ENCODE measurements at regions not wholly inside any gene's neighbourhood (a gene's known extent, or its start where the extent isn't known, plus 50 kb on each side); places are given as distances from the start of the nearest gene placed in this dataset.

DNA sequence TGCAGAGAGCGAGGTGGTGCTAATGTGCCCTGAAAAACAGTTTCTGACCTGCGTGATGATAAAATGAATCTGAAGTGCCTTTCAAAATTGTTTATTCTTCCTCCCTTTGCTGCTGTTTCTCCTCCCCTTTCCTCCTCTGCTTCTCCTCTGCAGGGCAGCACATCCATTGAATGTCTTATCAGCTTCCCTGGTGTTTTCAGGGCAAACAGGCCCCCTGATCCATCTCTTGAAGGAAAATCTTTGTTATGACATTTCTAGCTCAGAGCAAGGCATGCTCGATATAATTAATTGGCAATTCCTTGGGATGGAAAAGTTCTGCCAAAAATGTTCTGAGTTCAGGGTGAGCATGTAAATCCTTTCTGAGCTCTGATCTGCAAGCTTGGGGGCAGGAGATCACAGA, 364.2 kb upstream of the ZNF32 start:
- Histone ChIP-seq H3K27me3 (ENCODE audit: control insufficient read depth, insufficient read depth, low read length) (no peaks in the 10 kb centered on the region), H3K4me3 (ENCODE audit: low read length) (no peak overlapping the region), H3K4me1 (ENCODE audit: control insufficient read depth, insufficient read depth, low read length) (peaks cover 26% of the 10 kb centered on the region), H3K9me3 (replicated peaks; ENCODE audit: control insufficient read depth, low read depth, low read length) (no peaks in the 10 kb centered on the region), H3K36me3 (ENCODE audit: control insufficient read depth, insufficient read depth, low read length) (no peaks in the 10 kb centered on the region), H3K27ac (ENCODE audit: low read length) (no peak overlapping the region)
- WGBS (ENCODE audit: insufficient coverage), result 46% methylated on average over 1 of the region's 3 CpGs
- no peak for DNase-seq

DNA sequence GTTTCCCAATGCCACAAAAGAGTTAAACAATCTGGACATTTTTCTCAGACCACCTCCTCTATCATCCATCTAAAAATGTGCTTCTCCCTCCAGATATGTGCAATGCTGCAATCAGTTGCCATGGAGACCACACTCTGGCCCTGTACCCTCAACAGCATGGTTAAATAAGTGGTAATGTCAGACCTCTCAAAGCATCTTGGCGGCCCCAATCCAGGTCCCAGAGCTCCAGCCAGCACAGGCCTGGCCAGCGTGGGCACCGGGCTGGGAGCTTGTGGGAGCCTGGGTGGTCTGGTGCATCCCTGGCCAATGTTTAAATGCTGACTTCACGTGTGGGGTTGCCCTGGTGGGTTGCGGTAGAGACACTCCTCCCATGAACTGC, 362.9 kb upstream of the ZNF32 start:
- no peaks in the 10 kb centered on the region for H3K9me3 ChIP-seq (replicated peaks; ENCODE audit: control insufficient read depth, low read depth, low read length)
- peaks cover 30% of the 10 kb centered on the region for H3K4me1 ChIP-seq (ENCODE audit: control insufficient read depth, insufficient read depth, low read length)
- H3K36me3 ChIP-seq (ENCODE audit: control insufficient read depth, insufficient read depth, low read length), result no peaks in the 10 kb centered on the region
- H3K4me3 ChIP-seq (ENCODE audit: low read length), result no peak overlapping the region
- 80% methylated on average over 1 of the region's 5 CpGs for WGBS (ENCODE audit: insufficient coverage)
- no peak overlapping the region for H3K27ac ChIP-seq (ENCODE audit: low read length)
- DNase-seq, result no peak
- H3K27me3 ChIP-seq (ENCODE audit: control insufficient read depth, insufficient read depth, low read length), result no peaks in the 10 kb centered on the region

DNA sequence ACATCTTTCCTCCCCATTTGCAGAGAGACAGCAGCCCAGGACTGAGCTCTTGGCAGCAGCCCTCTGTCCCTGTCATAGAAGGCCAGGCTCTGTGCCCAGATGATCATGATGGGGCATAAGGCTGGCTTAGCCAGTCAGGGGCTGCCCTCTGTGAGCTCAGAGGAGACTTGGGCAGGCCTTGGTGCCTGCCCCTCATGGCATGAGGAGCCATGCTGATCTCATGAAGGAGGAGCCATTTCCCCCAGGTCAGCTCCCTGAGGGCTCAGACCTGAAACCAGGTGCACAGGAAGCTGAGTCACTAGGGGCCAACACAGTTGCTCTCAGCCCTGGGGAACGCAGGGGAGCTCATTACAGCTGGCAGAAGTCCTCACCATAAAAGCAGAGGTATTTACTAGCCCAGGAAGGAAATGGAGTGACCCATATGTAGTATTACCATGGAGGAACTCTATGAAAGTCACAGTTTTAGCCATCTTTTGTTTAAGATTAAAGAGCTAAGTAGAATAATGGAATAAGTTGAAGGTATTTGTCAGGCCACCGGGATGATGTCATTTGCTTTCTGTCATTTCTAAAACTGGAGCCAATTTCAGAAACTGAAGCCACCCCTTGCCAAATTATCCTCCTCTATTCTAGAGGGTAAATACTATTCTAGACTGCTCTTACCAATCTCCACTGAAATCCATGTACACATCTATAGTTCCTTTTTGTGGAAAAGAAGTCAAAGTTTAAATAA, 362.4 kb upstream of the ZNF32 start:
- H3K4me3 ChIP-seq (ENCODE audit: low read length), result no peak overlapping the region
- no peaks in the 10 kb centered on the region for H3K36me3 ChIP-seq (ENCODE audit: control insufficient read depth, insufficient read depth, low read length)
- peaks cover 31% of the 10 kb centered on the region for H3K4me1 ChIP-seq (ENCODE audit: control insufficient read depth, insufficient read depth, low read length)
- H3K27me3 ChIP-seq (ENCODE audit: control insufficient read depth, insufficient read depth, low read length), result no peaks in the 10 kb centered on the region
- H3K9me3 ChIP-seq (replicated peaks; ENCODE audit: control insufficient read depth, low read depth, low read length), result no peaks in the 10 kb centered on the region
- no peak for DNase-seq
- H3K27ac ChIP-seq (ENCODE audit: low read length), result no peak overlapping the region
- WGBS (ENCODE audit: insufficient coverage), result 43% methylated on average over 1 of the region's 2 CpGs

DNA sequence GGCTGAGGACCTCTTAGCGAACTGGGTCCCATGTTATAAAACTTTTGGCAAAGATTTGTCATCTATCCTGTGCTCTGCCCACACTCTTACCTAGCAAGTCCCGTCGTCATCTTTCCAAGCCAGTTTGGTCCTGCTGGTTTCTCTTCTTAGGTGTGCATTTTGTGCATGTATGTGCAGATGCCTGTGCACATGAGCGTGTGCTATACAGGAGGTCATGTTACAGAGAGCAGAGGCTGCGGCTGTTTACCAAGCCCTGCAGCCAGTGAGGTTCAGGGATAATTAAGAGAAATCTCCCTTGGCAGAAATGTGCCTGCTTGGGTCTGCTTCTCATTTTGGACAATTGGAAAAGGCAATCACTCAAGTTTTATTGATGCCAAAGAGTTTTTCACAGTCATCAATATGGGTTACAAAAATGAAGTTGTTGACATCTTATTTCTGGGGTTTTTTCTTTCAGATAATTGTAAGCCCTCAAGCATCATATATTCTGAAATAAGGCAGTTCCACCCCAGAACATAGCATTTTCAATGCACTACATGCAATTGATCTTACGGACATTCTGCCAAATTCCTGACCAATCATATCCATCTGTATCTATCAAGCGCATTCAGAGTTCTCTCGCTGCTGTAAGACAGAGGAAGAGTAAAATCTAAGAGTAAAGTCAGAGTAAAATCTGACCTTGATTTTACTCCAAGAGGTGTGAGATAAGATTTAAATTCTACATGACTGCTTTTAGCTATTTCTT, 361.4 kb upstream of the ZNF32 start:
- peak; percentile 53 for DNase-seq
- H3K36me3 ChIP-seq (ENCODE audit: control insufficient read depth, insufficient read depth, low read length), result no peaks in the 10 kb centered on the region
- 25% methylated on average over 2 of the region's 8 CpGs for WGBS (ENCODE audit: insufficient coverage)
- H3K9me3 ChIP-seq (replicated peaks; ENCODE audit: control insufficient read depth, low read depth, low read length), result no peaks in the 10 kb centered on the region
- H3K4me3 ChIP-seq (ENCODE audit: low read length), result no peak overlapping the region
- H3K4me1 ChIP-seq (ENCODE audit: control insufficient read depth, insufficient read depth, low read length), result peaks cover 31% of the 10 kb centered on the region
- H3K27me3 ChIP-seq (ENCODE audit: control insufficient read depth, insufficient read depth, low read length), result no peaks in the 10 kb centered on the region
- no peak overlapping the region for H3K27ac ChIP-seq (ENCODE audit: low read length)

DNA sequence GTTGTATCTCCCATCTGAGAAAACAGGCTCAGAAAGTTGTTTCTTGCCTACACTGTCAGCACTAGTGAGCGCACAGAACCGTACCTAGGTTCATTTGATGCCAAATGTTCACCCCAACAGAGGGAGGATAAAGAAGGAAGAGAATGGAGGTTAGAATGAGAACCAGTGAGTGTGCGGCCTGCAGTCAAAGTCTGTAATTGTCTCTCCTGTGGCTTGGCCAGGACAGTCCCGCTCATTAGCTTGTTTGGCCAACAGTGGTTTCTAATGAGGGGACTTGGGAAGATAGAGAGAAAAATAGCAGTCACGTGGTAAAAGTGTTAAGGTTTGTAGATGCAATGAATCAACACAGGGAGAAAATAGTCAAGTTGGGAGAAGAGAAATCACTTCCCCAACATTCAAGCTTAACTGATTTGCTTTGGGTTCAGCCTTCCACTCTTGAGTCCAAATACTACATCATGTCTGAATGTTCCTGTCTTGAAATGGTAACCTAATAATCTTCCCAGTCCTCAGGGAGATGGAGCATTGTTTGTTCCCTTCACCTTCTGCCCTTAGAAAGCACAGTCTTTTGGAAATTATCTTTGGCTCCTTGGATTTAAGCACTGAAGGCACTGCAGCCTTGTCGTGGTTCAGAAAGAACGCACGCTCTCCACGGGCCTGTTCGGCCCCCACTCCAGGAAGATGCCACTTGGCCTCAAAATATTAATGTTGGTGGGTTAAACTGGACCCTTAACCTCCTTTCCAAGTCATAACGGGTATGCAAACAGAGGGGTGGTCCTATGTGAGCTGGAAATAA, 360.4 kb upstream of the ZNF32 start:
- Histone ChIP-seq H3K27ac (ENCODE audit: low read length) (peak overlapping the region; percentile 75), H3K27me3 (ENCODE audit: control insufficient read depth, insufficient read depth, low read length) (no peaks in the 10 kb centered on the region), H3K4me1 (ENCODE audit: control insufficient read depth, insufficient read depth, low read length) (peaks cover 31% of the 10 kb centered on the region), H3K4me3 (ENCODE audit: low read length) (no peak overlapping the region), H3K36me3 (ENCODE audit: control insufficient read depth, insufficient read depth, low read length) (no peaks in the 10 kb centered on the region), H3K9me3 (replicated peaks; ENCODE audit: control insufficient read depth, low read depth, low read length) (no peaks in the 10 kb centered on the region)
- WGBS (ENCODE audit: insufficient coverage), result 90% methylated on average over 4 of the region's 11 CpGs
- peak; percentile 42 for DNase-seq

DNA sequence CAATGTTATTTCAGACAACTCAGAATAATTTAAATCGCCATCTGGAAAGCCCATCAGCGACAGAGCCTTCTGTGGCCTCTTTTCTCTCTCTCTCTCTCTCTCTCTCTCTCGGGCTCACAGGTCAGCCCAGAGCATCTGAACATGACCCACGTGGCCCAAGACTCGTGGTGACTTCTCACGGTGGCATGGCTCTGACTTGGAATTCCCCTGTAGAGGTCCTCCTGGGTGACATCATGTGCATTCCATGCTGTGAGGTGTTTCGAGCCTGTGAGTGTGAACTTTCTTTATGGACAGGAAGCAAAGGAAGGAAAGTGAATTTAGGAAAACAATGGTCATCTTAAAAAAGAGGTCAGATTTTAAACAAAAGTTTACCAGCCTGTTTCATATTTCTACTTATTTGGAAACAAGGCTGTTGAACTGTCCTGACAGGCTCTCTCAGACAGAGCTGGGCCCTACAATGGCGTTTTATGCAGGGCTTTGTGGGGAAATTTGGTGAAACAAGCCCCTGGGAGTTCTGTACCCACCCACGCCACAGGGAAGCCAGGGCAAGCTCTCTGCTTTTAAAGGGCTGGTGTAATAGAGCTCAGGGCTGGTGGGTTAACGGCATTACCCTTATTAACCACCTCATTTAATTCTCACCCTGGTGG, 359.7 kb upstream of the ZNF32 start:
- 42% methylated on average over 4 of the region's 10 CpGs for WGBS (ENCODE audit: insufficient coverage)
- Histone ChIP-seq H3K9me3 (replicated peaks; ENCODE audit: control insufficient read depth, low read depth, low read length) (no peaks in the 10 kb centered on the region), H3K27me3 (ENCODE audit: control insufficient read depth, insufficient read depth, low read length) (no peaks in the 10 kb centered on the region), H3K4me1 (ENCODE audit: control insufficient read depth, insufficient read depth, low read length) (peaks cover 31% of the 10 kb centered on the region), H3K36me3 (ENCODE audit: control insufficient read depth, insufficient read depth, low read length) (no peaks in the 10 kb centered on the region), H3K27ac (ENCODE audit: low read length) (peak overlapping the region; percentile 75), H3K4me3 (ENCODE audit: low read length) (no peak overlapping the region)
- peak; percentile 69 for DNase-seq

DNA sequence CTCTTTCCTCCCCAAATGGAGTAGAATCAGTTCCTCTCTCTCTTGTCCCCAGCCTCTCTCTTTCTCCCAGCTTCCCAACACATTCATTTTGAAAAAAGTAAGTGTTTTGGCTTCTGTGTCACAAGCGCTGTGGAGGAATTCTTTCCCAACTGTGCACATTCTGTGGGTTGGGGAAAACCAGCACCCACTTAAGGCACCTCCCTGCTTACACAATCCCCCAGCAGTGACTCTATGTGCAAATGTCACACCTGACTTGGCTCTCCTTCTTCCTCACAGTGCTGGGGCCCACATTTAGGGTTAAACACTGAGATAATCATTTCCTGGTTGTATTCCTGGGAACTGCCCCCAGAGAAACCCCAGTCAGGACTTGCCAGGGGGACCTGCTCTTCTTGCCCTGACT, 358.1 kb upstream of the ZNF32 start:
- H3K36me3 ChIP-seq (ENCODE audit: control insufficient read depth, insufficient read depth, low read length), result no peaks in the 10 kb centered on the region
- no peaks in the 10 kb centered on the region for H3K27me3 ChIP-seq (ENCODE audit: control insufficient read depth, insufficient read depth, low read length)
- H3K9me3 ChIP-seq (replicated peaks; ENCODE audit: control insufficient read depth, low read depth, low read length), result no peaks in the 10 kb centered on the region
- no peak overlapping the region for H3K4me3 ChIP-seq (ENCODE audit: low read length)
- no peak for DNase-seq
- H3K27ac ChIP-seq (ENCODE audit: low read length), result no peak overlapping the region
- H3K4me1 ChIP-seq (ENCODE audit: control insufficient read depth, insufficient read depth, low read length), result peaks cover 31% of the 10 kb centered on the region
- no CpG with 5 or more reads among the region's 1 CpG for WGBS (ENCODE audit: insufficient coverage)

DNA sequence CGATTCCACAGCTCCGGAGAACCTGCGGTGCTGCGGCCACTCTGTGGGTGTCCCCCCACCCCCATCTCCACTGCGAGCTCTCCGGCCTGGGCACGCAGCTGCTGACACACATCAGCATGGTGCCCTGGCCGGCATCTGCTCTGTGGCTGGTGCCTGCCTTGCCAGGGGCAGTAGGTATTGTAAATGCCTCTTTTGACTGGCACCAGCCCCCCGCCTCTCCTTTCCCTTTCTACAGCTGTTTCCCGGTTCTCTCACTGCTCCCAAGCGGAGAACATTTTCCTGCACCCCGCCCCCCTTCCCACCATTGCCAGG, 357.1 kb upstream of the ZNF32 start:
- H3K36me3 ChIP-seq (ENCODE audit: control insufficient read depth, insufficient read depth, low read length), result no peaks in the 10 kb centered on the region
- H3K27me3 ChIP-seq (ENCODE audit: control insufficient read depth, insufficient read depth, low read length), result no peaks in the 10 kb centered on the region
- no peak overlapping the region for H3K4me3 ChIP-seq (ENCODE audit: low read length)
- no peaks in the 10 kb centered on the region for H3K9me3 ChIP-seq (replicated peaks; ENCODE audit: control insufficient read depth, low read depth, low read length)
- WGBS (ENCODE audit: insufficient coverage), result 86% methylated on average over 8 of the region's 12 CpGs
- peaks cover 25% of the 10 kb centered on the region for H3K4me1 ChIP-seq (ENCODE audit: control insufficient read depth, insufficient read depth, low read length)
- H3K27ac ChIP-seq (ENCODE audit: low read length), result no peak overlapping the region
- DNase-seq, result no peak

DNA sequence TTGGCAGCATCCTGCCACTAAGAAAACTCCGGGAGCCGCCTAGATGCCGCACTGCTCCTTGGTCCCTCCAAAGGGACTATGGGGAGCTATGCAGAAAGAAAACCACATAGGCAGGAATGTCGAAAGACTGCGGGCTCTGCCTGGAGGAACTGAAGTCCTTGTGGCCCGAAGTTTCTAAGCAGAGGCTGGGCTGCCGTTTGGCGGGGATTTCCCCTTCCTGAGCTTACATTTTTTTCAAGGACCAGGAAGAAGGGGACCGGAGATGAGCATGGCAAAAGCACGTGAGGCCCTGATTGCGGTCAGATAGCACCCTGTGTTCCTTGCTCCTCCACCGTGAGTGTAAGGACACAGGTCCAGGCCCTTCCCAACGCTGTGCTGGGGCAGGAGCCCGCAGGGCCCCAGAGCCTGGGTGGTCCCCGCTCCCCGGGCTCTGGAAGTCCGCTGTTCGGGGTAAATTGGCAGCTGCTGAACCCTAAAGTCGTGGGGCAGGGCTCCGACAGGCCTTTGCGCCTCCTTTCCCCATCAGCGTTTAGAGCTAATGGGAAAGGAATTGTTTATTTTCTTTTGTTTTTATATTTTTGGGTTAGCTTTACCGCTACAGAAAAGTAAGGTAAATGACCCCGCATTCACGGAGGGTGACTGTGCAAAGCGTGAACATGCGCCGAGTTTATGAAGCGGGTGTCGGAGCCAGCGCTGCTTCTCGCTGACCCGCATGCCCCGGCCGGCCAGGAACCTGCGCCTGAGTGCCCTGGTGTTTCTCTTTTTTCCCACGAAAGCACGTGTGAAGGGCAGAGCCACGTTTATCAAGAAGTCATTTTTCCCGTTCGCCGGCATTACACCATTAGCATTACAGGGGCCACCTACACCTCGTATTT, 356.5 kb upstream of the ZNF32 start:
- no peak overlapping the region for H3K4me3 ChIP-seq (ENCODE audit: low read length)
- WGBS (ENCODE audit: insufficient coverage), result 90% methylated on average over 42 of the region's 43 CpGs
- H3K4me1 ChIP-seq (ENCODE audit: control insufficient read depth, insufficient read depth, low read length), result peaks cover 22% of the 10 kb centered on the region
- DNase-seq, result no peak
- no peaks in the 10 kb centered on the region for H3K27me3 ChIP-seq (ENCODE audit: control insufficient read depth, insufficient read depth, low read length)
- no peak overlapping the region for H3K27ac ChIP-seq (ENCODE audit: low read length)
- no peaks in the 10 kb centered on the region for H3K9me3 ChIP-seq (replicated peaks; ENCODE audit: control insufficient read depth, low read depth, low read length)
- H3K36me3 ChIP-seq (ENCODE audit: control insufficient read depth, insufficient read depth, low read length), result no peaks in the 10 kb centered on the region

Data from muscle of leg (tissue), 3 donors.